Smooth muscle cell (in vitro differentiated cells): ENCODE measurements at regions not wholly inside any gene's neighbourhood (a gene's known extent, or its start where the extent isn't known, plus 50 kb on each side); places are given as distances from the start of the nearest gene placed in this dataset.
A peak's percentile ranks its signal among the peaks of the same experiment; 100 is the strongest.

ENCODE experiments used
- DNase-seq: peaks from one replicate; lab custom pipeline; 2025; ENCODE audit not compliant: unreplicated experiment; lab: John Stamatoyannopoulos, UW
- H2AFZ ChIP-seq: fragments of 200-600 bp; sonication (generic); 2 replicates; pipeline ENCODE4 v1.6.0; 2016; ENCODE audit warnings: antibody characterized with exemption, low read depth, mild to moderate bottlenecking
- H3F3A ChIP-seq: fragments of 200-600 bp; sonication (generic); 2 replicates; pipeline ENCODE4 v1.6.0; 2017; ENCODE audit warnings: antibody characterized with exemption, low read depth
- H3K27ac ChIP-seq: fragments of 200-600 bp; sonication (generic); 2 replicates; pipeline ENCODE4 v1.5.1; 2016; ENCODE audit warnings: low read depth, mild to moderate bottlenecking
- H3K27me3 ChIP-seq: fragments of 200-600 bp; sonication (generic); 2 replicates; pipeline ENCODE4 v1.6.1; 2016; ENCODE audit warnings: low read depth, mild to moderate bottlenecking
- H3K36me3 ChIP-seq: fragments of 200-600 bp; sonication (generic); 2 replicates; pipeline ENCODE4 v1.5.1; 2016; ENCODE audit warnings: low read depth
- H3K4me1 ChIP-seq: fragments of 200-600 bp; sonication (generic); 2 replicates; pipeline ENCODE4 v1.5.1; 2016; ENCODE audit warnings: low read depth
- H3K4me2 ChIP-seq: fragments of 200-600 bp; sonication (generic); 2 replicates; pipeline ENCODE4 v1.6.0; 2016; ENCODE audit warnings: mild to moderate bottlenecking
- H3K4me3 ChIP-seq: fragments of 200-600 bp; sonication (generic); 2 replicates; pipeline ENCODE4 v1.5.1; 2016; ENCODE audit warnings: mild to moderate bottlenecking
- H3K79me2 ChIP-seq: fragments of 200-600 bp; sonication (generic); 2 replicates; pipeline ENCODE4 v1.6.0; 2016; ENCODE audit warnings: low read depth, mild to moderate bottlenecking
- H3K9ac ChIP-seq: fragments of 200-600 bp; sonication (generic); 2 replicates; pipeline ENCODE4 v1.6.0; 2016; ENCODE audit warnings: low read depth
- H3K9me3 ChIP-seq: fragments of 200-600 bp; sonication (generic); replicated peaks from 2 replicates; pipeline ENCODE4 v1.5.1; 2016; ENCODE audit warnings: low read depth
- H4K20me1 ChIP-seq: fragments of 200-600 bp; sonication (generic); 2 replicates; pipeline ENCODE4 v1.6.0; 2016; ENCODE audit warnings: low read depth
- CTCF ChIP-seq: fragments of 200-600 bp; sonication (generic); IDR thresholded peaks from 2 replicates; pipeline ENCODE4 v1.5.1; 2017; ENCODE audit warnings: borderline replicate concordance, mild to moderate bottlenecking, antibody characterized with exemption; ENCODE audit not compliant: insufficient read depth, poor library complexity, severe bottlenecking
- WGBS: methylation state at CpG from one replicate; pipeline ENCODE4 v1.1.7; 2016; ENCODE audit warnings: low lambda C conversion rate; 5-methylcytosine and 5-hydroxymethylcytosine counted together

- H3K79me2 ChIP-seq: no peaks in the 10 kb centered on the region
- H3K9ac ChIP-seq: no peak overlapping the region
- peak overlapping the region; percentile 43 for H3K27ac ChIP-seq
- H3K4me1 ChIP-seq: no peaks in the 10 kb centered on the region
- DNase-seq: no peak
- no peak overlapping the region for H2AFZ ChIP-seq
- 91% methylated on average over 1 of the region's 1 CpG for WGBS
- H3F3A ChIP-seq: no peaks in the 10 kb centered on the region
- no peaks in the 10 kb centered on the region for H4K20me1 ChIP-seq
- H3K9me3 ChIP-seq: no peaks in the 10 kb centered on the region
- no peaks in the 10 kb centered on the region for H3K36me3 ChIP-seq
- no peaks in the 10 kb centered on the region for H3K27me3 ChIP-seq
- TF ChIP-seq CTCF: no peak
- no peak overlapping the region for H3K4me3 ChIP-seq
- H3K4me2 ChIP-seq: no peak overlapping the region
These were observed 594.9 kb upstream of the IGFBP3 start for GRCh38 chr7:46515844-46516590.

- Histone ChIP-seq H3K36me3 (no peaks in the 10 kb centered on the region), H2AFZ (no peak overlapping the region), H3K27me3 (no peaks in the 10 kb centered on the region), H3K27ac (no peak overlapping the region), H3K79me2 (no peaks in the 10 kb centered on the region), H4K20me1 (no peaks in the 10 kb centered on the region), H3K4me3 (no peak overlapping the region), H3K9me3 (no peaks in the 10 kb centered on the region), H3K4me1 (no peaks in the 10 kb centered on the region), H3F3A (no peaks in the 10 kb centered on the region), H3K4me2 (no peak overlapping the region), H3K9ac (no peak overlapping the region)
- DNase-seq: no peak
- WGBS: 78% methylated on average over 3 of the region's 3 CpGs
- no peak for TF ChIP-seq CTCF
These were observed 592.4 kb upstream of the IGFBP3 start for GRCh38 chr7:46513447-46513848.

GRCh38 chr7:46512891-46513413 is 591.9 kb upstream of the IGFBP3 start:
- Histone ChIP-seq H3K4me1 (no peaks in the 10 kb centered on the region), H3K27me3 (no peaks in the 10 kb centered on the region), H3K27ac (no peak overlapping the region), H3K9ac (no peak overlapping the region), H3K9me3 (no peaks in the 10 kb centered on the region), H3K36me3 (no peaks in the 10 kb centered on the region), H3F3A (no peaks in the 10 kb centered on the region), H3K4me2 (no peak overlapping the region), H4K20me1 (no peaks in the 10 kb centered on the region), H3K4me3 (no peak overlapping the region), H3K79me2 (no peaks in the 10 kb centered on the region), H2AFZ (peak overlapping the region; percentile 54)
- DNase-seq: no peak
- TF ChIP-seq CTCF: no peak
- 42% methylated on average over 4 of the region's 4 CpGs for WGBS
